Ovary (tissue), 7 donors: ENCODE measurements at regions not wholly inside any gene's neighbourhood (a gene's known extent, or its start where the extent isn't known, plus 50 kb on each side); places are given as distances from the start of the nearest gene placed in this dataset.

ENCODE experiments used
- DNase-seq, 5 donors: peaks; one replicate each; pipeline ENCODE4 v3.0.0-alpha.2; 2019 to 2020
- H3K27ac ChIP-seq, 2 donors: fragments of 200-600 bp; one replicate each; pipeline versions ENCODE4 v1.5.1 to v1.8.0; 2019 to 2022
- H3K27me3 ChIP-seq: fragments of 200-600 bp; one replicate; pipeline ENCODE4 v1.8.0; 2022
- H3K36me3 ChIP-seq: fragments of 200-600 bp; sonication (generic); one replicate; pipeline ENCODE4 v1.5.1; 2019
- H3K4me1 ChIP-seq: one replicate; pipeline ENCODE4 v1.8.1; 2013; ENCODE audit warnings: mild to moderate bottlenecking, moderate library complexity; ENCODE audit not compliant: insufficient read depth
- H3K4me3 ChIP-seq: fragments of 200-600 bp; sonication (generic); one replicate; pipeline ENCODE4 v1.5.1; 2017
- H3K9me3 ChIP-seq, 2 donors: fragments of 200-600 bp in 1 of 2; sonication (generic) in 1 of 2; one replicate each; pipeline versions ENCODE4 v1.5.1 to v1.8.1; 2013 to 2019; ENCODE audit warnings: mild to moderate bottlenecking in 1 of 2, moderate library complexity in 1 of 2
- CTCF ChIP-seq, 3 donors: fragments of 450-650 bp in 2 of 3; fragments of 200-600 bp in 1 of 3; IDR thresholded peaks; one replicate each; pipeline versions ENCODE4 v1.5.1 to v1.8.0; 2016 to 2022; ENCODE audit warnings: antibody characterized with exemption in 3 of 3, mild to moderate bottlenecking in 1 of 3
- EP300 ChIP-seq: sonication (generic); formaldehyde crosslinking; IDR thresholded peaks from one replicate; pipeline ENCODE4 v1.6.1; 2017; ENCODE audit warnings: antibody characterized with exemption
- POLR2A ChIP-seq: fragments of 450-650 bp; IDR thresholded peaks from one replicate; pipeline ENCODE4 v1.6.1; 2017; ENCODE audit warnings: antibody characterized with exemption, mild to moderate bottlenecking, moderate library complexity
- WGBS, 3 donors: extraction: QIAGEN DNeasy Blood & Tissue Kit in 1 of 3; methylation state at CpG; one replicate each; pipeline versions ENCODE4 v1.1.5 to v1.1.7; 2013 to 2017; 5-methylcytosine and 5-hydroxymethylcytosine counted together
- intact Hi-C, 4 donors: fragments of 100-400 bp; cut with DNase I; formaldehyde crosslinking; loops; one replicate each; pipeline versions ENCODE4 v1.11.0 to v1.15.1; 2022 to 2023
- donor health status: DM: no; HTN: no; CAD: no; lungs with moderate emphysema.
- donor health status: DM: no; HTN: no; CAD: no.
- donor health status: Bipolar disorder and iron deficiency.
- donor health status: DM: no; HTN: no; CAD: no.
- donor health status: DM: yes; HTN: yes; CAD: no.

DNA sequence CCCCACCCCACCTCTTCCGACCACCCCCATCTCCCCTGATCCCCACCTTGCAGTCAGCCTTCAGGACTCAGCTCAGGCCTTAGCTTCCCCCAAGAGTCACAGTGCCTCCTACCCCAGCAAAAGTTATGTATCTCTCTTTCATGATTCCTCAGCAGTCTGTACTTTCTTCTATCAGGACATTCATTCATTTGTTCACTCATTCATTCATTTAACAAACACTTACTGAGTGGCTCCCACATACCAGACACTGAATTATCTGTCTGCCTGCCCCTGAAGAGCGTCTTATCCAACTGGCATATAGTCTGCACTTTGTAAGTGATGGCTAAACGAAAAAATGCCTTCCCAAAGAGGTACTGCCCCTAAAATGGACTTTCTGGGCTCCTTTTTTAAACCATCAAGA is 114.4 kb upstream of the SLC35F3 start:
- WGBS, 3 donors: 64 to 83% (median 81%) methylated on average over 3 of the region's 3 CpGs
- intact Hi-C loops: loop anchor here in 1 of 4 donors (10.0 kb wide), 1 partner anchor 485 kb away; no protein-coding TSS in a partner anchor
- H3K36me3 ChIP-seq: no peaks in the 10 kb centered on the region
- no peak for TF ChIP-seq POLR2A
- no peaks in the 10 kb centered on the region for H3K27me3 ChIP-seq
- no peaks in the 10 kb centered on the region for H3K4me1 ChIP-seq
- DNase-seq: no peak
- H3K27ac ChIP-seq: no peak overlapping the region
- no peaks in the 10 kb centered on the region for H3K9me3 ChIP-seq
- no peak overlapping the region for H3K4me3 ChIP-seq

DNA sequence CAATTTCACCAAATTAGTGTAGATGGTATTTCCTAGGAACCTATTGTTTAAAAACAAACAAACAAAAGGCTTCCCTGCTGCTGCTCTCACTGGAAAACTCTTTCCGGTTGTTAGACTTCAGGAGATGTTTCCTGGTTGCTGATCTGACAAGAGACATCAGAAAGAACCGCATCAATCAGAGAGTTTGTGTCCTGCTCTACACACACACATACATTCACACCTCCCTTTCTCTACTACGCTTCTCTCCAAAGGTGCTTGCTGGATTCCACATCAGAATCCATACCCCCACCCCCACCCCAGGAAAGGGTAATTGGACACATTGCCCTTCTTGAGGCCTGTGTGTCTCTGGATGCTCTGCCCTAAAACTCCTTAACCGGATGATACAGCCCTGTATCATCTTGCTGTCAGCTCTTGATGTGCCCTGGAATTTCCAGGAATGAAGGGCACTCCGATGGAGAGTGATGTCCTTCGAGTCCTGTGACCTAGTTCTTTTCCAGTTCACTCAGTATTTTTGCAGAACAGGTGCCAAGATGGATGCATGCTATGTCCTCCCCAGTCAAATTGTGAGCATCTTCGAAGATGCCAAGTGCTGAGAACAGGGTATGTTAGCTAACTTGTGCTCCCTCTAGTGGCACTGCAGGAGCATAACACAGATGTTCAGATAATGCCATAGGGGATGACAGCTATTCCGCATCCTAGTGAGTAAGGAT is 113.7 kb upstream of the SLC35F3 start:
- TF ChIP-seq CTCF (IDR thresholded peaks at IDR 0.05) (peak; percentile 28 to 81 (median 49)), POLR2A (no peak)
- Histone ChIP-seq H3K4me1 (no peaks in the 10 kb centered on the region), H3K36me3 (no peaks in the 10 kb centered on the region), H3K27ac (no peak overlapping the region), H3K4me3 (no peak overlapping the region), H3K9me3 (no peaks in the 10 kb centered on the region), H3K27me3 (no peaks in the 10 kb centered on the region)
- peak in 3 of 5 donors; percentile 10 to 32 (median 12) for DNase-seq
- 39 to 45% (median 40%) methylated on average over 8 of the region's 8 CpGs for WGBS, 3 donors
- intact Hi-C loops: loop anchor here in 1 of 4 donors (10.0 kb wide), 1 partner anchor 486 kb away; no protein-coding TSS in a partner anchor

DNA sequence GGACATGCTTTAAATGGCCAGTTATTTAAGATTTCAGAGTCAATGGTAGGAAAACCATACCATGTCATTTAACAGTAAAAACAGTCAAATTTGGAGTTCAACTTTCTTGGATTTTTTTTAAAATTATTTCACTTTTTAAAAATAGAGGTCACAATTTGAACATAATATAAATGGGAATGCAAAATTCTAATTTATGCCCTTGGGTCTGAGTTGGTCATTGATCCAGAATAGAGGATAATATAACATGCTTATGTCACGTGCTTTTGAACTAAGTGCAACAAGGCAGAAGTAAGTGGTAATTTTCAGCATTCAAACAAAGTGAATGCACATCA is 113.1 kb upstream of the SLC35F3 start:
- intact Hi-C loops: loop anchor here in 1 of 4 donors (10.0 kb wide), 1 partner anchor 487 kb away; no protein-coding TSS in a partner anchor
- Histone ChIP-seq H3K36me3 (no peaks in the 10 kb centered on the region), H3K27ac (no peak overlapping the region), H3K27me3 (no peaks in the 10 kb centered on the region), H3K9me3 (no peaks in the 10 kb centered on the region), H3K4me3 (no peak overlapping the region), H3K4me1 (no peaks in the 10 kb centered on the region)
- TF ChIP-seq POLR2A (no peak), CTCF (IDR thresholded peaks at IDR 0.05) (no peak), EP300 (no peak)
- no peak for DNase-seq
- 8 to 13% (median 12%) methylated on average over 1 of the region's 1 CpG for WGBS, 3 donors

GRCh38 chr1:233791721-233792120 is 112.8 kb upstream of the SLC35F3 start:
- no peak for TF ChIP-seq EP300
- no peak for TF ChIP-seq POLR2A
- no peak for TF ChIP-seq CTCF (IDR thresholded peaks at IDR 0.05)
- WGBS, 3 donors: 75 to 81% (median 81%) methylated on average over 6 of the region's 6 CpGs

GRCh38 chr1:233794863-233795262 is 109.6 kb upstream of the SLC35F3 start:
- TF ChIP-seq EP300 (no peak), CTCF (IDR thresholded peaks at IDR 0.05) (no peak), POLR2A (no peak)
- no peaks in the 10 kb centered on the region for H3K4me1 ChIP-seq
- intact Hi-C loops: loop anchor here in 1 of 4 donors (10.0 kb wide), 1 partner anchor 490 kb away; no protein-coding TSS in a partner anchor
- WGBS, 3 donors: 93 to 96% (median 95%) methylated on average over 2 of the region's 2 CpGs
- H3K9me3 ChIP-seq: no peaks in the 10 kb centered on the region
- H3K36me3 ChIP-seq: no peaks in the 10 kb centered on the region
- no peak overlapping the region for H3K27ac ChIP-seq
- DNase-seq: no peak
- H3K27me3 ChIP-seq: no peaks in the 10 kb centered on the region
- no peak overlapping the region for H3K4me3 ChIP-seq

More at GRCh38 chr1:233791721-233792120, 112.8 kb upstream of the SLC35F3 start:
- Histone ChIP-seq H3K36me3 (no peaks in the 10 kb centered on the region), H3K9me3 (no peaks in the 10 kb centered on the region), H3K27me3 (no peaks in the 10 kb centered on the region), H3K4me3 (no peak overlapping the region), H3K4me1 (no peaks in the 10 kb centered on the region), H3K27ac (no peak overlapping the region)
- DNase-seq: no peak
- intact Hi-C loops: loop anchor here in 1 of 4 donors (10.0 kb wide), 1 partner anchor 487 kb away; no protein-coding TSS in a partner anchor
